ENCODE measurements at regions not wholly inside any gene's neighbourhood (a gene's known extent, or its start where the extent isn't known, plus 50 kb on each side); places are given as distances from the start of the nearest gene placed in this dataset.

GRCh38 chr11:106331176-106331575 lies 253.7 kb downstream of the AASDHPPT start (continued):
- TF ChIP-seq MEIS2 (CRISPR knock-in tag; IDR thresholded peaks at IDR 0.05) (no peak), SIX1 (CRISPR knock-in tag; IDR thresholded peaks at IDR 0.05; ENCODE audit: borderline replicate concordance) (no peak), ZBTB37 (CRISPR knock-in tag; IDR thresholded peaks at IDR 0.05) (no peak), ZNF225 (CRISPR knock-in tag; IDR thresholded peaks at IDR 0.05) (no peak), MAF1 (CRISPR knock-in tag; IDR thresholded peaks at IDR 0.05; ENCODE audit: borderline replicate concordance) (no peak), ZNF224 (CRISPR knock-in tag; IDR thresholded peaks at IDR 0.05) (no peak), EZH2 (conservative IDR thresholded peaks at IDR 0.05; ENCODE audit: low read depth, low read length) (no peak), BRF2 (CRISPR knock-in tag; IDR thresholded peaks at IDR 0.05) (no peak), KDM5A (IDR thresholded peaks at IDR 0.05; ENCODE audit: borderline replicate concordance, low read length) (no peak), TFE3 (CRISPR knock-in tag; IDR thresholded peaks at IDR 0.05) (no peak), ZNF281 (CRISPR knock-in tag; IDR thresholded peaks at IDR 0.05; ENCODE audit: borderline replicate concordance) (no peak), AGO2 (optimal IDR thresholded peaks at IDR 0.05; ENCODE audit: low read depth, low read length) (no peak), KDM4B (CRISPR knock-in tag; IDR thresholded peaks at IDR 0.05) (no peak), ZNF552 (CRISPR knock-in tag; IDR thresholded peaks at IDR 0.05; ENCODE audit: borderline replicate concordance) (no peak)
